ENCODE measurements at regions not wholly inside any gene's neighbourhood (a gene's known extent, or its start where the extent isn't known, plus 50 kb on each side); places are given as distances from the start of the nearest gene placed in this dataset.

- DNase-seq (ENCODE audit: low spot score): no peak
Measured at GRCh38 chr9:3161912-3162311, 318.0 kb upstream of the PUM3 start.

GRCh38 chr9:3157011-3157410, 313.1 kb upstream of the PUM3 start:
- DNase-seq (ENCODE audit: low spot score): no peak

GRCh38 chr9:3151672-3152576, 308.0 kb upstream of the PUM3 start:
- no peak for DNase-seq (ENCODE audit: low spot score)

- DNase-seq (ENCODE audit: low spot score): no peak
Measured at GRCh38 chr9:3150074-3150473, 306.2 kb upstream of the PUM3 start.

- DNase-seq (ENCODE audit: low spot score): no peak
Measured at GRCh38 chr9:3138231-3139229, 294.6 kb upstream of the PUM3 start.

GRCh38 chr9:3137347-3137695, 293.4 kb upstream of the PUM3 start:
- no peak for DNase-seq (ENCODE audit: low spot score)

- no peak for DNase-seq (ENCODE audit: low spot score)
Measured at GRCh38 chr9:3136686-3137346, 292.9 kb upstream of the PUM3 start.

GRCh38 chr9:3136230-3136629, 292.3 kb upstream of the PUM3 start:
- no peak for DNase-seq (ENCODE audit: low spot score)

GRCh38 chr9:3127564-3127963, 283.7 kb upstream of the PUM3 start:
- DNase-seq (ENCODE audit: low spot score): no peak

GRCh38 chr9:3125602-3126405, 281.9 kb upstream of the PUM3 start:
- DNase-seq (ENCODE audit: low spot score): no peak

- DNase-seq (ENCODE audit: low spot score): peak; percentile 23
Measured at GRCh38 chr9:3124001-3124400, 280.1 kb upstream of the PUM3 start.

- DNase-seq (ENCODE audit: low spot score): no peak
Measured at GRCh38 chr9:3118081-3118480, 274.2 kb upstream of the PUM3 start.

GRCh38 chr9:3099646-3100045, 255.8 kb upstream of the PUM3 start:
- no peak for DNase-seq (ENCODE audit: low spot score)

GRCh38 chr9:3088219-3088618, 244.3 kb upstream of the PUM3 start:
- peak; percentile 41 for DNase-seq (ENCODE audit: low spot score)

GRCh38 chr9:3087697-3088096, 243.8 kb upstream of the PUM3 start:
- DNase-seq (ENCODE audit: low spot score): no peak

GRCh38 chr9:3080951-3081350, 237.1 kb upstream of the PUM3 start:
- no peak for DNase-seq (ENCODE audit: low spot score)

- DNase-seq (ENCODE audit: low spot score): no peak
Measured at GRCh38 chr9:3074247-3074646, 230.4 kb upstream of the PUM3 start.

GRCh38 chr9:3066591-3066990, 222.7 kb upstream of the PUM3 start:
- no peak for DNase-seq (ENCODE audit: low spot score)

GRCh38 chr9:3059781-3060468, 216.0 kb upstream of the PUM3 start:
- peak; percentile 17 for DNase-seq (ENCODE audit: low spot score)

- no peak for DNase-seq (ENCODE audit: low spot score)
Measured at GRCh38 chr9:3058409-3058808, 214.5 kb upstream of the PUM3 start.

- no peak for DNase-seq (ENCODE audit: low spot score)
Measured at GRCh38 chr9:3054017-3054586, 210.2 kb upstream of the PUM3 start.
